Central memory CD8-positive, alpha-beta T cell (primary cell): ENCODE measurements at regions not wholly inside any gene's neighbourhood (a gene's known extent, or its start where the extent isn't known, plus 50 kb on each side); places are given as distances from the start of the nearest gene placed in this dataset.
"Not testable (repeated sequence)": the region's sequence is repeated elsewhere in the genome, so short reads cannot be mapped to it uniquely, and the experiment has no call there.

Experiments used
- ATAC-seq: fragments of 150-1000 bp; cut with Tn5 transposase; replicated peaks from 2 replicates; pipeline ENCODE4 v1.10.0; 2022; ENCODE audit warnings: mild to moderate bottlenecking, moderate FRiP score, moderate number of reproducible peaks; ENCODE audit not compliant: poor library complexity, severe bottlenecking; ENCODE audit errors: extremely low read depth
- DNase-seq, 2 donors: peaks; one replicate each; pipeline ENCODE4 v3.0.0; 2021; ENCODE audit warnings: low spot score in 2 of 2
- H3K27ac Mint-ChIP-seq: one replicate; pipeline ENCODE4 v1.8.0; 2022; ENCODE audit warnings: low read depth, mild to moderate bottlenecking, moderate library complexity, mixed read lengths
- H3K27me3 Mint-ChIP-seq: one replicate; pipeline ENCODE4 v1.8.0; 2022; ENCODE audit warnings: mixed read lengths
- H3K36me3 Mint-ChIP-seq: one replicate; pipeline ENCODE4 v1.8.0; 2022; ENCODE audit warnings: mild to moderate bottlenecking, moderate library complexity, mixed read lengths; ENCODE audit not compliant: insufficient read depth
- H3K4me1 Mint-ChIP-seq: one replicate; pipeline ENCODE4 v1.8.0; 2022; ENCODE audit warnings: mixed read lengths
- H3K4me3 Mint-ChIP-seq: one replicate; pipeline ENCODE4 v1.8.0; 2022; ENCODE audit warnings: mild to moderate bottlenecking, moderate library complexity, mixed read lengths
- H3K9me3 Mint-ChIP-seq: one replicate; pipeline ENCODE4 v1.8.0; 2022; ENCODE audit warnings: mixed read lengths

DNA sequence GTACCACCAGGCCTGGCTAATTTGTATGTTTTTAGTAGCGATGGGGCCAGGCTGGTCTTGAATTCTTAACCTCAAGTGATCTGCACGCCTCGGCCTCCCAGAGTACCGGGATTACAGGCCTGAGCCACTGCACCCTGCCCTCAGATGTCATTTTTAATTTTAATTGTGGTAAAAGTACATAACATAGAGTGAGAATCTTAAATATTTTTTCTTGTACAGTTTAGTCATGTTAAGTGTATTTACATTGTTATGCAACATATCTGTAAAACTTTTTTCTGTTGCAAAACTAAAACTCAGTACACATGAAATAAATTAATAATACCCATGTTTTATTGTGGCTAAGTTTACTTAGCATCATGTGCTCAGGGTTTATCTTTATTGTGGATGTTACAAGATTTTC lies 231.4 kb downstream of the ALG10 start:
- no peak for ATAC-seq

DNA sequence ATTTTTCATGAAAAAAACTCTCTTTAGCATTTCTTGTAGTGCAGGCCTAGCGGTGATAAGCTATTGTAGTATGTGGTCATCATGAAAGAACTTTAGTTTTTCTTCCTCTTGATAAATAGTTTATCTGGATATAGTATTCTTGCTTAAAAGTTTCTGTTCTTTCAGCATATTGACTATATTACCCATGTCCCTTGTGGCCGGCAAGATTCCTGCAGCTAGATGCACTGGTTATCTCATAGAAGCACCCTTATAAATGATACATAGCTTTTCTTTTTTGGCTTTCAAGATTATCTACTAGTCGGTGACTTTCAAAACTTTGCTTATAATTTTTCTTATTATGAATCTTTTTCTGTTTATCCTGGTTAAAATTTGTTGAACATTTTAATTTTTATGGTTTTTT lies 234.8 kb downstream of the ALG10 start:
- ATAC-seq, result no peak
- H3K4me1 Mint-ChIP-seq, result no peaks in the 10 kb centered on the region

More for the DNA sequence above, 231.4 kb downstream of the ALG10 start:
- no peaks in the 10 kb centered on the region for H3K36me3 Mint-ChIP-seq
- H3K27ac Mint-ChIP-seq, result no peak overlapping the region
- no peak for DNase-seq
- H3K4me3 Mint-ChIP-seq, result no peak overlapping the region
- H3K9me3 Mint-ChIP-seq, result no peaks in the 10 kb centered on the region
- H3K4me1 Mint-ChIP-seq, result no peaks in the 10 kb centered on the region
- no peaks in the 10 kb centered on the region for H3K27me3 Mint-ChIP-seq

DNA sequence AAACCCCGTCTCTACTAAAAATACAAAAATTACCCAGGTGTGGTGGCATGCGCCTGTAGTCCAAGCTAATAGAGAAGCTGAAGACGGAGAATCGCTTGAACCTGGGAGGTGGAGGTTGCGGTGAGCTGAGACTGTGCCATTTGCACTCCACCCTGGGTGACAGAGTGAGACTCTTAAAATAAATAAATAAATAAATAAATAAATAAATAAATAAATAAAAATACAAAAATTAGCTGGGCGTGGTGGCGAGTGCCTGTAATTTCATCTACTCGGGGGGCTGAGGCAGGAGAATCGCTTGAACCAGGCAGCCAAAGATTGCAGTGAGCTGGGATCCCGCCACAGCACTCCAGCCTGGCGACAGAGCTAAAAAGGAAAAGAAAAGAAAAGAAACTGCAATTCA lies 239.8 kb downstream of the ALG10 start:
- not testable (repeated sequence) for H3K4me3 Mint-ChIP-seq, DNase-seq, H3K9me3 Mint-ChIP-seq, ATAC-seq, H3K4me1 Mint-ChIP-seq, H3K27ac Mint-ChIP-seq, H3K36me3 Mint-ChIP-seq
- H3K27me3 Mint-ChIP-seq, result peaks cover 12% of the 10 kb centered on the region

More for the DNA sequence above, 234.8 kb downstream of the ALG10 start:
- H3K36me3 Mint-ChIP-seq, result no peaks in the 10 kb centered on the region
- DNase-seq, result no peak
- no peak overlapping the region for H3K4me3 Mint-ChIP-seq
- H3K9me3 Mint-ChIP-seq, result peaks cover 5% of the 10 kb centered on the region
- H3K27me3 Mint-ChIP-seq, result peaks cover 12% of the 10 kb centered on the region
- H3K27ac Mint-ChIP-seq, result no peak overlapping the region

DNA sequence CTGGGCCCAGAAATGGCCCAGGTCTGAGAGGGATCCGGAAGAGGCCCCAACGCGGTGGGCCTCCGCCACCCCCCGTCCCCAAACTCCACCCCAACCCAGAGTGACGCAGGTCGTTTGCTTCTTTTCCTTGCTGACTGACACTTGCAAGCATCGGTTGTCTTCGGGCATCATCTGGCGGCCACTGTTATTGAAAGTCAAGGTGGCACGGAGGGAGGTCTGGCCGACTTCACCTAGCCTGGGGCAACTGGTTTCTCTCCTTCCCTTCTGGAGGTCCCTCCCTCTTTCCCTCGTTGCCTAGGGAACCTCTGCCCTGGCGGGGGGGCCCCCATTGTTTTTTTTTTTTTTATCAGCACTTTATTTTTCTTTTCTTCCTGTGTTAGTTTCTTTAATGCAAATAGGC lies 241.8 kb downstream of the ALG10 start:
- DNase-seq, result no peak
- no peak overlapping the region for H3K4me3 Mint-ChIP-seq
- peaks cover 2% of the 10 kb centered on the region for H3K36me3 Mint-ChIP-seq
- peaks cover 10% of the 10 kb centered on the region for H3K9me3 Mint-ChIP-seq
- H3K27ac Mint-ChIP-seq, result no peak overlapping the region
- ATAC-seq, result no peak
- no peaks in the 10 kb centered on the region for H3K4me1 Mint-ChIP-seq
- peaks cover 12% of the 10 kb centered on the region for H3K27me3 Mint-ChIP-seq

DNA sequence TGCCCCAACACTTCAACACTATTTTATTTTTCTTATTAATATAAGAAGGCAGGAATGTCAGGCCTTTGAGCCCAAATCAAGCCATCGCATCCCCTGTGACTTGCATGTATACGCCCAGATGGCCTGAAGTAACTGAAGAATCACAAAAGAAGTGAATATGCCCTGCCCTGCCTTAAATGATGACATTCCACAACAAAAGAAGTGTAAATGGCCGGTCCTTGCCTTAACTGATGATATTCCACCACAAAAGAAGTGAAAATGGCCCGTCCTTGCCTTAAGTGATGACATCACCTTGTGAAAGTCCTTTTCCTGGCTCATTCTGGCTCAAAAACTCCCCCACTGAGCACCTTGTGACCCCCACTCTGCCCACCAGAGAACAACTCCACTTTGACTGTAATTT lies 251.4 kb downstream of the ALG10 start:
- ATAC-seq, H3K27ac Mint-ChIP-seq, H3K9me3 Mint-ChIP-seq, H3K4me1 Mint-ChIP-seq, H3K36me3 Mint-ChIP-seq, H3K4me3 Mint-ChIP-seq, H3K27me3 Mint-ChIP-seq, DNase-seq: not testable (repeated sequence)

DNA sequence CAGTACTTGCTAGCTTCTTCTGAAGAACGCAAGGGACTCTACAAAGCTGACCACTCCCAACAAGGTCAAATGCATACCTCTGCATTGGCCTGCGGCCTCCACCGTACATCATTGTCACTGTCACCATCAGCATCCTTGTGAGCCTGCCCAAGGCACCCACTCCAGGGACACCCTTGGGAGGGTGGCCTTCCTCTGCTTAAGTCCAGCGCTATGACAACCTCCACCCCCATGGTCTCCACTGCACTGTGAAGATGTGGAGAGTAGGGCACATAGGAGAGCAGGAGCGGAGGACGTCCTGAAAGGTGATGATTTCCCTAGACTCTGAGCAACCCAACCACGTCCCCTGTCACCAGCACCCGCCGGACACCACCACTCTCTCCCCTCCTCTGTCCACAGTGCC lies 252.8 kb downstream of the ALG10 start:
- Mint-ChIP-seq H3K36me3 (no peaks in the 10 kb centered on the region), H3K27me3 (no peaks in the 10 kb centered on the region), H3K4me1 (no peaks in the 10 kb centered on the region), H3K27ac (no peak overlapping the region), H3K9me3 (no peaks in the 10 kb centered on the region), H3K4me3 (no peak overlapping the region)
- ATAC-seq, result no peak
- no peak for DNase-seq

DNA sequence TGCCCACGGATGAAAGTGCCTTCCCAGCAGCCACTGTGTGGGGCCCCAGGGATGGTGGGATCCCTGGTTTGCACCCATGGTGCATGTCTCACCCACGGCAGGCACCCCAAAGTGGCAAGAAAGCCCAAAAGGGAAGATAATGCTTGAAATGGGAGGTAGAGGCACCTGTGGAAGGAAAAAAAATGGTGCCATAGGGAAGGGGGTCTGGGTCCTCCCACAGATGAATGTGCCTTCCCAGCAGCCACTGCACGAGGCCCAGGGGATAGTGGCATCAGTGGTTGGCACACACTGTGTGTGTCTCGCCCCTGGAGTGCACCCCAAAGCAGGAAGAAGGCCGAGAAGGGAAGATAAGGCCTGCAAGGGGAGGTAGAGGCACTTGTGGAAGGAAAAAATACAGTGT lies 264.2 kb downstream of the ALG10 start:
- Mint-ChIP-seq H3K4me1 (no peaks in the 10 kb centered on the region), H3K27me3 (no peaks in the 10 kb centered on the region), H3K4me3 (no peak overlapping the region), H3K27ac (no peak overlapping the region), H3K36me3 (no peaks in the 10 kb centered on the region), H3K9me3 (peaks cover 33% of the 10 kb centered on the region)
- no peak for ATAC-seq
- DNase-seq, result no peak

DNA sequence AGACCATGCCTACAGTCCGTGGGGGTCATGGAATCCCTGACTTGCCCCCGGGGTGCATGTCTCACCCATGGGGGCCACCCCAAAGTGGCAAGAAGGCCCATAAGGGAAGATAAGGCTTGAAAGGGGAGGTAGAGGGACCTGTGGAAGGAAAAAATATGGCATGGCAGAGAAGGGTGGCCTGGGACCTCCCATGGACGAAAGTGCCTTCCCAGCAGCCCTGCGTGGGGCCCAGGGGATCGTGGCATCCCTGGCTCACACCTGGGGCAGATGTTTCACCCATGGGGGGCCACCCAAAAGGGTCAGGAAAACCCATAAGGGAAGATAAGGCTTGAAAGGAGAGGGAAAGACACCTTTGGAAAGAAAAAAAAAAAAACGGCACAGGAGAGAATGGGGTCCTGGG lies 264.6 kb downstream of the ALG10 start:
- Mint-ChIP-seq H3K4me3 (no peak overlapping the region), H3K27ac (peak overlapping the region; percentile 62), H3K27me3 (no peaks in the 10 kb centered on the region), H3K9me3 (peaks cover 33% of the 10 kb centered on the region), H3K4me1 (no peaks in the 10 kb centered on the region), H3K36me3 (no peaks in the 10 kb centered on the region)
- no peak for ATAC-seq
- DNase-seq, result no peak

DNA sequence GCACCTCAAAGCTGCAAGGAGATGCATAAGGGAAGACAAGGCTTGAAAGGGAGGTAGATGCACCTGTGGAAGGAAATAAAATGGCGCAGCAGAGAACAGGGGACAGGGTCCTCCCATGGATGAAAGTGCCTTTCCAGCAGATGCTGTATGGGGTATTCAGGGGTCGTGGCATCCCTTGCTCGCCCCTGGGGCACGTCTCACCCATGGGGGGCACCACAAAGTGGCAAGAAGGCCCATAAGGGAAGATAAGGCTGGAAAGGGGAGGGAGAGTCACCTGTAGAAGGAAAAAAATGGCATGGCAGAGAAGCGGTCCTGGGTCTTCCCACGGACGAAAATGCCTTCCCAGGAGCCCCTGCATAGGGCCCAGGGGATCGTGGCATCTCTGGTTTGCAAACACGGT lies 265.1 kb downstream of the ALG10 start:
- Mint-ChIP-seq H3K4me1 (no peaks in the 10 kb centered on the region), H3K27me3 (no peaks in the 10 kb centered on the region), H3K4me3 (no peak overlapping the region), H3K9me3 (peaks cover 33% of the 10 kb centered on the region), H3K27ac (peak overlapping the region; percentile 62), H3K36me3 (no peaks in the 10 kb centered on the region)
- ATAC-seq, result no peak
- DNase-seq, result no peak

DNA sequence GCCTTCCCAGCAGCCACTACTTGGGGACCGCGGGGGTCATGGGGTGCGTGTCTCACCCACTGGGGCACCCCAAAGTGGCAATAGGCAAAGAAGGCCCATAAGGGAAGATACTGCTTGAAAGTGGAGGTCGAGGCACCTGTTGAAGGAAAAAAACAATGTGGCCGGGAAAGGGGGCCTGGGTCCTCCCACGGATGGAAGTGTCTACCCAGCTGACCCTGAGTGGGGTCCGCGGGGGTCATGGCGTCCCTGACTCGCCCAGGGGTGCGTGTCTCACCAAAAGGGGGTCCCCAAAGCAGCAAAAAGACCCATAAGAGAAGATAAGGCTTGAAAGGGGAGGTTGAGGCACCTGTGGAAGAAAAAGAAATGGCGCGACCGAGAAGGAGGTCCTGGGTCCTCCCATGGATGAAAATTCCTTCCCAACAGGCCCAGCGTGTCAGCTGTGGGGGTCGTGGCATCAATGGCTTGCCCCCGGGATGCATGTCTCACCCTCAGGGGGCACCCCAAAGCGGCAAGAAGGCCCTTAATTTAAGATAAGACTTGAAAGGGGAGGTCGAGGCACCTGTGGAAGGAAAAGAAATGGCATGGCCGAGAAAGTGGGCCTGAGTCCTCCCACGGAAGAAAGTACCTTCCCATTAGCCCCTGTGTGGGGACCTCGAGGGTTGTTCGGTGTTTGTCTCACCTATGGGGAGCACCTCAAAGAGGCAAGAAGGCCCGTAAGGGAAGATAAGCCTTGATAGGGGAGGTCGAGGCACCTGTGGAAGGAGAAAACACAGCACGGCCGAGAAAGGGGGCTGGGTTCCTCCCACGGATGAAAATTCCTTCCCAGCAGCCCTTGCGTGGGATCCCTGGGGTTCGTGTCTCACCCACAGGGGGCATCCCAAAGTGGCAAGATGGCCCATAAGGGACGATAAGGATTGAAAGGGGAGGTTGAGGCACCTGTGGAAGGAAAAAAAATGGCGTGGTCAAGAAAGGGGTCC lies 266.0 kb downstream of the ALG10 start:
- peaks cover 37% of the 10 kb centered on the region for H3K9me3 Mint-ChIP-seq
- no peak for ATAC-seq
- H3K27me3 Mint-ChIP-seq, result no peaks in the 10 kb centered on the region
- no peaks in the 10 kb centered on the region for H3K36me3 Mint-ChIP-seq
- DNase-seq, result no peak
- no peak overlapping the region for H3K27ac Mint-ChIP-seq
- H3K4me1 Mint-ChIP-seq, result no peaks in the 10 kb centered on the region
- no peak overlapping the region for H3K4me3 Mint-ChIP-seq

DNA sequence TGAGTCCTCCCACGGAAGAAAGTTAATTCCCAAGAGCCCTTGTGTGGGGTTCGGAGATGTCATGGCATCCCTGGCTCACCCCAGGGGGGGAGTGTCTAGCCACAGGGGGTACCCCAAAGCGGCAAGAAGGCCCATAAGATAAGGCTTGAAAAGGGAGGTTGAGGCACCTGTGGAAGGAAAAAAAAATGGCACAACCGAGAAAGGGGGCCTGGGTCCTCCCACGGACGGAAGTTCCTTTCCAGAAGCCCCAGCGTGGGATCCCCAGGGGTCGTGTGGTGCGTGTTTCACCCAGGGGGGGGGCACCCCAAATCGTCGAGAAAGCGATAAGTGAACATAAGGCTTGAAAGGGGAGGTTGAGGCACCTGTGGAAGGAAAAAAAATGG lies 266.7 kb downstream of the ALG10 start:
- no peak for DNase-seq
- H3K9me3 Mint-ChIP-seq, result peaks cover 39% of the 10 kb centered on the region
- no peaks in the 10 kb centered on the region for H3K36me3 Mint-ChIP-seq
- H3K27me3 Mint-ChIP-seq, result no peaks in the 10 kb centered on the region
- ATAC-seq, result no peak
- no peak overlapping the region for H3K27ac Mint-ChIP-seq
- no peaks in the 10 kb centered on the region for H3K4me1 Mint-ChIP-seq
- no peak overlapping the region for H3K4me3 Mint-ChIP-seq

DNA sequence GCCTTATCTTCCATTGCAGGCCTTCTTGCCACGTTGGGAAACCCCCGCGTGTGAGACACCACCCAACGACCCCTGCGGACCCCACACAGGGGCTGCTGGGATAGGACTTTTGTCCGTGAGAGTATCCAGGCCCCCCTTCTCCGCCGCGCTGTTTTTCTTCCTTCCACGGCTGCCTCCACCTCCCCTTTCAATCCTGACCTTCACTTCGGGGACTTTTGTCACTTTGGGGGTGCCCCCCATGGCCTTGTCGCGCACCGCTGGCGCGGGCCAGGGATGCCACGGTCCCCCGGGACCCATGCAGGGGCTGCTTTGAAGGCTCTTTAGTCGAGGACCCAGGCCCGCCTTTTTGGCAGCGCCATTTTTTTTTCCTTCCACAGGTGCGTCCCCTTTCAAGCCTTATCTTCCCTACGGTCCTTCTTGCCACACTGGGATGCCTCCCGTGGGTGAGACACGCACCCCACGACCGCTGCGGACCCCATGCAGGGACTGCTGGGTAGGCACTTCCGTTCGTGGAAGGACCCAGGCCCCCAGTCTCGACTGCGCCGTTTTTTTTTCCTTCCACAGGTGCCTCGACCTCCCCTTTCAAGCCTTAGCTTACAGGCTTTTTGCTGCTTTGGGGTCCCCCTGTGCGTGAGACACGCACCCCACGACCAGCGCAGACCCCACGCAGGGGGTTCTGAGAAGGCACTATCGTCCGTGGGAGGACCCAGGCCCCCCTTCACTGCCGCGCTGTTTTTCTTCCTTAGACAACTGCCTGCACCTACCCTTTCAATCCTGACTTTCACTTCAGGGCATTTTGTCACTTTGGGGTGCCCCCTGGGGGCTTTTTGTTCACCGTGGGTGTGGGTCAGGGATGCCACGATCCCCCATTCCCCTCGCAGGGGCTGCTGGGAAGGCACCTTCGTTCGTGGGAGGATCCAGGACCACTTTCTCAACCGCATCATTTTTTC lies 267.4 kb downstream of the ALG10 start:
- no peaks in the 10 kb centered on the region for H3K27me3 Mint-ChIP-seq
- H3K9me3 Mint-ChIP-seq, result peaks cover 39% of the 10 kb centered on the region

More for the DNA sequence above, 267.4 kb downstream of the ALG10 start:
- DNase-seq, result no peak
- no peak for ATAC-seq
- H3K4me3 Mint-ChIP-seq, result no peak overlapping the region
- H3K4me1 Mint-ChIP-seq, result no peaks in the 10 kb centered on the region
- no peaks in the 10 kb centered on the region for H3K36me3 Mint-ChIP-seq
- no peak overlapping the region for H3K27ac Mint-ChIP-seq
